Common myeloid progenitor, CD34-positive (primary cell): ENCODE measurements at regions not wholly inside any gene's neighbourhood (a gene's known extent, or its start where the extent isn't known, plus 50 kb on each side); places are given as distances from the start of the nearest gene placed in this dataset.

Experiments
- CTCF ChIA-PET: fragments of 350-600 bp; sonication (Branson Sonifier 250); formaldehyde crosslinking; loops from one replicate; lab custom pipeline; 2021; ENCODE audit warnings: antibody characterized with exemption; lab: Charles Lee
- POLR2A ChIA-PET: fragments of 350-600 bp; sonication (Branson Sonifier 250); formaldehyde crosslinking; loops from one replicate; lab custom pipeline; 2021; ENCODE audit warnings: antibody characterized with exemption; lab: Charles Lee
- DNase-seq, 3 donors: peaks; one replicate each; pipeline versions ENCODE4 v3.0.0 to v3.0.0-alpha.2; 2013
- H3K27ac ChIP-seq, 2 experiments: 1 replicate in 1 of 2; 2 replicates in 1 of 2; pipeline ENCODE4 v1.7.0; 2013; ENCODE audit warnings: inconsistent platforms in 2 of 2, low read length in 2 of 2, mild to moderate bottlenecking in 2 of 2, low read depth in 1 of 2, moderate library complexity in 1 of 2; ENCODE audit not compliant: severe bottlenecking in 2 of 2, insufficient read depth in 1 of 2, poor library complexity in 1 of 2
- H3K27me3 ChIP-seq, 5 experiments: replicated peaks in 2 of 5; 1 replicate in 3 of 5; 2 replicates in 2 of 5; pipeline versions ENCODE4 v1.6.1 to v1.7.0; 2013; ENCODE audit warnings: low read length in 4 of 5, mild to moderate bottlenecking in 2 of 5, moderate library complexity in 2 of 5, inconsistent platforms in 1 of 5; ENCODE audit not compliant: insufficient read depth in 5 of 5, control insufficient read depth in 4 of 5
- H3K36me3 ChIP-seq, 4 experiments: 1 replicate in 2 of 4; 2 replicates in 2 of 4; pipeline versions ENCODE4 v1.6.1 to v1.7.0; 2013; ENCODE audit warnings: low read length in 3 of 4, control low read depth in 1 of 4, mild to moderate bottlenecking in 1 of 4; ENCODE audit not compliant: control insufficient read depth in 4 of 4, insufficient read depth in 4 of 4
- H3K4me1 ChIP-seq, 4 experiments: 1 replicate in 3 of 4; 2 replicates in 1 of 4; pipeline versions ENCODE4 v1.6.1 to v1.7.1; 2013; ENCODE audit warnings: low read length in 3 of 4, mild to moderate bottlenecking in 3 of 4, control low read depth in 1 of 4, inconsistent platforms in 1 of 4, moderate library complexity in 1 of 4; ENCODE audit not compliant: control insufficient read depth in 4 of 4, insufficient read depth in 4 of 4; ENCODE audit errors: control extremely low read depth in 1 of 4
- H3K4me3 ChIP-seq, 7 experiments: 1 replicate in 4 of 7; 2 replicates in 3 of 7; pipeline versions ENCODE4 v1.5.1 to v1.7.0; 2013; ENCODE audit warnings: mild to moderate bottlenecking in 7 of 7, low read length in 6 of 7, moderate library complexity in 6 of 7, inconsistent platforms in 2 of 7, low read depth in 2 of 7, control low read depth in 1 of 7; ENCODE audit not compliant: insufficient read depth in 4 of 7, control insufficient read depth in 1 of 7; ENCODE audit errors: extremely low read depth in 1 of 7
- H3K9me3 ChIP-seq, 5 experiments: 1 replicate in 4 of 5; 2 replicates in 1 of 5; pipeline versions ENCODE4 v1.6.1 to v1.7.1; 2013; ENCODE audit warnings: low read length in 4 of 5, mild to moderate bottlenecking in 2 of 5, inconsistent platforms in 1 of 5, low read depth in 1 of 5, moderate library complexity in 1 of 5; ENCODE audit not compliant: control insufficient read depth in 4 of 5, insufficient read depth in 2 of 5; ENCODE audit errors: control extremely low read depth in 1 of 5
- WGBS: methylation state at CpG from one replicate; pipeline ENCODE4 v1.1.5; 2013; ENCODE audit not compliant: insufficient coverage; 5-methylcytosine and 5-hydroxymethylcytosine counted together

DNA sequence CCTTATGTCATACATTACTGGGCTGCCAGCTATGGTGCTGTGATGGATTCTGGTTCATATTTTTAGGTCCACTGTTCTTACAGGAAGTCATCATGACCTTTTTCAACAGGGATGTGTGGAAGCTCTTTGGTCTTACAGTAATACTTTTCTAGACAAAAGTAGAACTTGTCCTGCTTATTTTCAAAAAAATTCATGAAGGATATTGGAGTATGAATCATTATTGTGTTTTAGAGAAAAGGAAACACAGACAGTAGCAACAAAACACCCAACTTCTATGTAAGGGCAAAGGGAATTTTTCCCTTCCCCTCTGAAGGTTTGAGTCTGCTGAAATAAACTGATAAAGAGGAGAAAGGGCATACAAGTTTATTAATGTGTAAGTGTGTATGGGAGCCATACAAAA lies 54.7 kb upstream of the FAM9C start:
- POLR2A ChIA-PET = no interaction called here
- no peak overlapping the region for H3K27ac ChIP-seq

DNA sequence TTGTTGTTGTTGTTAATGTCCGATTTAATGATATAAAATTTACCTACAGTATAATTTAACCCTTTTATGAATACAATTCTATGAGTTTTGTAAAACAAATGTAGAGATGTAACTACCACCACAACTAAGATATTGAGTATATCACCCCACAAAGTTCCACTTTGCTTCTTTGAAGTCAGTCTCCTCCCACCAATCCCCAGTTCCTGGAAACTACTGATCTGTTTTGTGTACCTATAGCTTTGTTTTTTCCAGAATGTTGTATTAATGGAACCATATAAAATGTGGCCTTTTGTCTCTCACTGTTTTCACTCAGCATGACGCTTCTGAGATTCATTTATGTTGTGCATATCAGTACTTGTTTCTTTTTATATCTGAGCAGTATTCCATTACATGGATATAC lies 52.3 kb upstream of the FAM9C start:
- Histone ChIP-seq H3K27ac (no peak overlapping the region), H3K27me3 (no peaks in the 10 kb centered on the region), H3K9me3 (peaks cover 0 to 2% (median 0%) of the 10 kb centered on the region in 5 experiments), H3K36me3 (no peaks in the 10 kb centered on the region), H3K4me1 (peaks cover 2 to 14% (median 8%) of the 10 kb centered on the region in 4 experiments), H3K4me3 (no peak overlapping the region)
- no CpG with 5 or more reads among the region's 2 CpGs for WGBS
- ChIA-PET CTCF (interaction anchor here (1.4 kb wide), 1 partner anchor 43 kb away, joined by 3 read pairs; no protein-coding TSS in a partner anchor), POLR2A (no interaction called here)
- no peak for DNase-seq

More for the DNA sequence above, 54.7 kb upstream of the FAM9C start:
- H3K36me3 ChIP-seq = no peaks in the 10 kb centered on the region
- DNase-seq = no peak
- peaks cover 0 to 7% (median under 1%) of the 10 kb centered on the region in 4 experiments for H3K4me1 ChIP-seq
- CTCF ChIA-PET = interaction anchor here (1.1 kb wide), 1 partner anchor 11 kb away, joined by 3 read pairs; no protein-coding TSS in a partner anchor
- H3K9me3 ChIP-seq = no peaks in the 10 kb centered on the region
- H3K4me3 ChIP-seq = no peak overlapping the region
- H3K27me3 ChIP-seq = no peaks in the 10 kb centered on the region

DNA sequence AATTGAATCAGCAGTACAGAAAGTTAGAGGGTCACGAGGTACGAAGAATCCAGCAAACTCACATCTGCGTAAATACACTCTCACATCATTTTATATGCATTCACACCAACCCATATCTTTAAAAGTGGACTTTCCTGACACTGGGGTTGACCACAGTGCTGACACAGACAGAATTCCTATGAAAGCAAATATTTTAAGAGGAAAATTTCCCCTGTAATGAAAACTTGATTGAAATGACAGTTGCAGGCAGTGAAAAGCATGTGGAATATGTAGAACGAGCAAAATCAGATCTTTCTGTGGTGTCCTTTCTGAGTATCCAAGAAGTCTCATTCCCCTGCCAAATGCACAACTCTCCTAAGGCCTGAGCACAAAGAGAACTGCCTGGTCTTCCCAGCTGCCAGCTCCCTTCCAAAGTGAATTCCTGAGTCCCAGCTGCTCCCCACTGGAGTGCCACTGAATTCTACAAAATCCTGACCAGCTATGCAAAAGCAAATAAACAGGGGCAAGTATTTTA lies 50.5 kb upstream of the FAM9C start:
- Histone ChIP-seq H3K4me3 (no peak overlapping the region), H3K27ac (no peak overlapping the region), H3K4me1 (peaks cover 2 to 33% (median 22%) of the 10 kb centered on the region in 4 experiments), H3K36me3 (no peaks in the 10 kb centered on the region), H3K9me3 (peaks cover 0 to 2% (median 0%) of the 10 kb centered on the region in 5 experiments), H3K27me3 (no peaks in the 10 kb centered on the region)
- 64% methylated on average over 1 of the region's 4 CpGs for WGBS
- POLR2A ChIA-PET = no interaction called here
- DNase-seq = no peak
- CTCF ChIA-PET = interaction anchor here (0.9 kb wide), 1 partner anchor 8 kb away, joined by 3 read pairs; no protein-coding TSS in a partner anchor

DNA sequence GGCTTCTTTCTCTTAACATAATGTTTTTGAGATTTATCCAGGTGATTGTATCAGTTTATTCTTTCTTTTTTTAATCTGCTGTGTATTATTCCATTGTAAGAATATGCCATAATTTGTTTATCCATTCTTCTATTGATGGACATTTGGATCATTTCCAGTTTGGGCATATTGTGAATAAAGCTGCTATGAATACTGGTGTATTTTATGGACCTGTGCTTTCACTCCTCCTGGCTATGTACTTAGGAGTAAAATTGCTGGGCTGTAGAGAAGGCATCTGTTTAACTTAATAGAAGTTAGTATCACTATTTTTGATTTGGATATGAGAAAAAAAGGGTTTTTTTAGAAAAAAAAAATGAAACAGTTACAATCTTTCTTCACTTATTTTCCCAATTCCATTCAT lies 50.0 kb upstream of the FAM9C start:
- Histone ChIP-seq H3K9me3 (peaks cover 0 to 2% (median 0%) of the 10 kb centered on the region in 5 experiments), H3K4me1 (peaks cover 2 to 34% (median 25%) of the 10 kb centered on the region in 4 experiments), H3K27ac (no peak overlapping the region), H3K27me3 (no peaks in the 10 kb centered on the region), H3K4me3 (no peak overlapping the region), H3K36me3 (no peaks in the 10 kb centered on the region)
- CTCF ChIA-PET = interaction anchor here (0.6 to 0.9 kb wide), 2 partner anchors 8 to 23 kb away, joined by 3 to 4 read pairs; no protein-coding TSS in a partner anchor
- POLR2A ChIA-PET = no interaction called here
- DNase-seq = no peak
